ENCODE measurements at regions not wholly inside any gene's neighbourhood (a gene's known extent, or its start where the extent isn't known, plus 50 kb on each side); places are given as distances from the start of the nearest gene placed in this dataset.

- WGBS, 2 donors = 85 to 89% methylated on average over 3 of the region's 3 CpGs
- no peak for TF ChIP-seq POLR2A (IDR thresholded peaks at IDR 0.05)
- TF ChIP-seq CTCF (IDR thresholded peaks at IDR 0.05) = no peak
- no peak for TF ChIP-seq EP300 (IDR thresholded peaks at IDR 0.05)
- Histone ChIP-seq H3K9me3 (no peaks in the 10 kb centered on the region), H3K27ac (no peak overlapping the region), H3K4me1 (no peaks in the 10 kb centered on the region), H3K4me3 (no peak overlapping the region), H3K27me3 (no peaks in the 10 kb centered on the region), H3K36me3 (no peaks in the 10 kb centered on the region)
- no peak for DNase-seq (ENCODE audit: low spot score in 2 of 2)
Measured at GRCh38 chr1:177392336-177392735, 221.6 kb downstream of the BRINP2 start.

- DNase-seq (ENCODE audit: low spot score in 2 of 2) = no peak
- no peak overlapping the region for H3K4me3 ChIP-seq
- H3K9me3 ChIP-seq = peaks cover 0 to 18% (median 0%) of the 10 kb centered on the region in 4 donors
- no peaks in the 10 kb centered on the region for H3K4me1 ChIP-seq
- no peak overlapping the region for H3K27ac ChIP-seq
- H3K27me3 ChIP-seq = no peaks in the 10 kb centered on the region
- no peaks in the 10 kb centered on the region for H3K36me3 ChIP-seq
- TF ChIP-seq CTCF (IDR thresholded peaks at IDR 0.05) (no peak), POLR2A (IDR thresholded peaks at IDR 0.05) (no peak), EP300 (IDR thresholded peaks at IDR 0.05) (no peak)
- WGBS, 2 donors = 66 to 71% methylated on average over 5 of the region's 5 CpGs
Measured at GRCh38 chr1:177385760-177386698, 215.3 kb downstream of the BRINP2 start.

- no peaks in the 10 kb centered on the region for H3K36me3 ChIP-seq
- WGBS, 2 donors = 67 to 96% methylated on average over 3 of the region's 3 CpGs
- no peaks in the 10 kb centered on the region for H3K4me1 ChIP-seq
- no peaks in the 10 kb centered on the region for H3K27me3 ChIP-seq
- H3K4me3 ChIP-seq = no peak overlapping the region
- no peak for DNase-seq (ENCODE audit: low spot score in 2 of 2)
- H3K27ac ChIP-seq = no peak overlapping the region
- H3K9me3 ChIP-seq = peaks cover 0 to 25% (median 0%) of the 10 kb centered on the region in 4 donors
- TF ChIP-seq EP300 (IDR thresholded peaks at IDR 0.05) (no peak), CTCF (IDR thresholded peaks at IDR 0.05) (no peak), POLR2A (IDR thresholded peaks at IDR 0.05) (no peak)
Measured at GRCh38 chr1:177384461-177384860, 213.7 kb downstream of the BRINP2 start.

- Histone ChIP-seq H3K9me3 (peaks cover 0 to 25% (median 0%) of the 10 kb centered on the region in 4 donors), H3K36me3 (no peaks in the 10 kb centered on the region), H3K27ac (no peak overlapping the region), H3K4me1 (no peaks in the 10 kb centered on the region), H3K4me3 (no peak overlapping the region), H3K27me3 (no peaks in the 10 kb centered on the region)
- no peak for DNase-seq (ENCODE audit: low spot score in 2 of 2)
- no peak for TF ChIP-seq POLR2A (IDR thresholded peaks at IDR 0.05)
- no peak for TF ChIP-seq CTCF (IDR thresholded peaks at IDR 0.05)
- no peak for TF ChIP-seq EP300 (IDR thresholded peaks at IDR 0.05)
- 91 to 94% methylated on average over 1 of the region's 1 CpG for WGBS, 2 donors
Measured at GRCh38 chr1:177383715-177384114, 213.0 kb downstream of the BRINP2 start.

GRCh38 chr1:177377866-177378265, 207.1 kb downstream of the BRINP2 start:
- Histone ChIP-seq H3K9me3 (peaks cover 0 to 27% (median 0%) of the 10 kb centered on the region in 4 donors), H3K27ac (no peak overlapping the region), H3K36me3 (no peaks in the 10 kb centered on the region), H3K27me3 (no peaks in the 10 kb centered on the region), H3K4me1 (no peaks in the 10 kb centered on the region), H3K4me3 (no peak overlapping the region)
- TF ChIP-seq CTCF (IDR thresholded peaks at IDR 0.05) (no peak), EP300 (IDR thresholded peaks at IDR 0.05) (no peak), POLR2A (IDR thresholded peaks at IDR 0.05) (no peak)
- whole genome bisulfite sequencing, 2 donors = 59 to 77% methylated on average over 2 of the region's 2 CpGs
- no peak for DNase-seq (ENCODE audit: low spot score in 2 of 2)

All from tibial nerve (tissue), 4 donors.